H1 (cell line): ENCODE measurements at regions not wholly inside any gene's neighbourhood (a gene's known extent, or its start where the extent isn't known, plus 50 kb on each side); places are given as distances from the start of the nearest gene placed in this dataset.

ENCODE experiments used
- CTBP2 ChIP-seq: IDR thresholded peaks from 2 replicates; pipeline ENCODE4 v1.7.0; 2011; ENCODE audit warnings: borderline replicate concordance, mild to moderate bottlenecking, moderate library complexity, mixed read lengths, low read length; ENCODE audit not compliant: insufficient read depth, insufficient read length
- FOSL1 ChIP-seq: IDR thresholded peaks from 2 replicates; pipeline ENCODE4 v1.6.1; 2011; ENCODE audit warnings: mild to moderate bottlenecking, low read depth, low read length, moderate library complexity; ENCODE audit not compliant: insufficient read depth

- TF ChIP-seq FOSL1, result no peak
- TF ChIP-seq CTBP2, result no peak
Observed at GRCh38 chr5:144093868-144094267, 76.6 kb downstream of the YIPF5 start (continued).
